ENCODE measurements at regions not wholly inside any gene's neighbourhood (a gene's known extent, or its start where the extent isn't known, plus 50 kb on each side); places are given as distances from the start of the nearest gene placed in this dataset.
"Not testable (repeated sequence)": the region's sequence is repeated elsewhere in the genome, so short reads cannot be mapped to it uniquely, and the experiment has no call there.

GRCh38 chrY:18599606-18600005 is 53.1 kb downstream of the HSFY1 start:
- not testable (repeated sequence) for DNase-seq

GRCh38 chrY:18601287-18601686 is 54.8 kb downstream of the HSFY1 start:
- DNase-seq = not testable (repeated sequence)

DNA sequence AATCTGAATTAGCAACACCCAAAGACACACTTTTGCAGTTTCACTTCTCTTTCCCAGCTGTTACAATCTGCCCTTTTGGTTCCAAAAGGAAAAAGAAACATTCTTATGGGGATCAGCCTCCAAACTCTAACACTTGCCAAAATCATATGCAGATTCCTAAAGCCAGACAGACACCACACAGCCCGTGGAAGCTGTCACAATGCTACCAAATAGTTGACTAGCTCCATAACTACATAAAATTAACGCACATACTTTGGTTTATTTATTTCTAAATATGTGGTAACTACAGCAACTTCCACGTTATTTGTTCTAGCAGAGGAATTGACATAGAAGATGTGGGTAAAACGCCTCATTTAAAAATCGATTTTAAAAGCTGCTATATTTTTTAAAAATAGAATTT is 59.7 kb downstream of the HSFY1 start:
- not testable (repeated sequence) for DNase-seq

DNA sequence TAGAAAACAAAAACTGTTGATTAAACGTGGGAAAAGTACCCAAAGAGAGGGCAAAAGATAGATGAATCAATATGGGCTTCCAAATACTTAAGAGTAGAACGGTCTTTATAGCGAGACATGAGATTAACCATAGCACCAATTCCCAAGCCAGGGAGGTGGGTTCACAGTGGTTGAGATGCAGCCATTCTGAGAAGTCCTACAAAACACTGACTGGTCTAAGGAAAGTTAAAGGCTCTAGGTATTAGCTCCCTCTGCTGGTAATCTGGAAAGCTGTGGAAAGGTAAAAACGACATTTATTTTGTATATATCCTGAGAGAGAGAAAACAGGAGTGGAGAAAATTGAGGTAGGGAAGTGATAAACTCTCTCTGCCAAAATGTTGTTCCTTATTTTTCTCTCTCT is 61.7 kb downstream of the HSFY1 start:
- not testable (repeated sequence) for DNase-seq

DNA sequence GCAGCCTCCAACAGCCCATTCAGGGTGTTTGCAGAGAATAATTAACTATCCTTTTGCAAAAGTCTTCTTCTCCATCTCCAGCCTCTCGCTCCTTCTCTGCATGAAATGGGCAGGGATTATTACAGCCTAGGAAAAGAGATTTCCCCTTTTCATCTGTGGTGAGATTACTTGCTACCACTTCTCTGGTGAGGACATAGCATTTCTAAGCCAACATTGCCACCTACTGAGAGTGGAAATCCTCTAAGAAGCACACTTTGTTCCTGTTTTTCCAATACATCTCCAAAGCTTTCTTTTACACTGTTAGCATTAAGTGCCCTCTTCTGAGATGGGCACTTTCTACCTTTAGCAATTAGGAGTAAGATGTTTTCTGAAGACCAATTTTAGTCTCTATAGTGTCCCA is 69.3 kb downstream of the HSFY1 start:
- not testable (repeated sequence) for DNase-seq

GRCh38 chrY:18629805-18630516 is 83.4 kb downstream of the HSFY1 start:
- DNase-seq = not testable (repeated sequence)

DNA sequence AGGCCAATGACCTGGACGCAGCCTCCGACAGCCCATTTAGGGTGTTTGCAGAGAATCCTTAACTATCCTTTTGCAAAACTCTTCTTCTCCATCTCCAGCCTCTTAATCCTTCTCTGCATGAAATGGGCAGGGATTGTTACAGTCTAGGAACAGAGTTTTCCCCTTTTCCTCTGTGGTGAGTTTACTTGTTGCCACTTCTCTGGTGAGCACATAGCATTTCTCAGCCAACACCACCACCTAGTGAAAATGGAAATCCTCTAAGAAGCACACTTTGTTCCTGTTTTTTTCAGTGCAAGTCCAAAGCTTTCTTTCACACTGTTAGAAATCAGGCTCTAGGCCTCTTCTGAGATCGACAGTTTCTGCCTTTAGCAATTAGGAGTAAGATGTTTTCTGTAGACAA is 84.1 kb downstream of the HSFY1 start:
- DNase-seq = not testable (repeated sequence)

DNA sequence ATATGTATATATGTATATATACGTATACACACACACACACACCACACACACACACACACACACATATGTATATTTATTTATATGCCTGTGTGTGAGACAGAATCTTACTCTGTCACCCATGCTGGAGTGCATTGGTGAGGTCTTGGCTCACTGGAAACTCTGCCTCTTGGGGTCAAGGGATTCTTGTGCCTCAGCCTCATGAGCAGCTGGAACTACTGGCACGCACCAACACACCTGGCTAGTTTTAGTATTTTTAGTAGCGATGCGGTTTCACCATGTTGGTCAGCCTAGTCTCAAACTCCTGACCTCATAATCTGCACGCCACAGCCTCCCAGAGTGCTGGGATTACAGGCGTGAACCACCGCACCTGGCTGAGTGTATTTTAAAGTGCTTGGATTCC is 85.1 kb downstream of the HSFY1 start:
- not testable (repeated sequence) for DNase-seq

- no peak for DNase-seq
These were observed 104.2 kb downstream of the HSFY1 start for GRCh38 chrY:18650746-18651145.

DNA sequence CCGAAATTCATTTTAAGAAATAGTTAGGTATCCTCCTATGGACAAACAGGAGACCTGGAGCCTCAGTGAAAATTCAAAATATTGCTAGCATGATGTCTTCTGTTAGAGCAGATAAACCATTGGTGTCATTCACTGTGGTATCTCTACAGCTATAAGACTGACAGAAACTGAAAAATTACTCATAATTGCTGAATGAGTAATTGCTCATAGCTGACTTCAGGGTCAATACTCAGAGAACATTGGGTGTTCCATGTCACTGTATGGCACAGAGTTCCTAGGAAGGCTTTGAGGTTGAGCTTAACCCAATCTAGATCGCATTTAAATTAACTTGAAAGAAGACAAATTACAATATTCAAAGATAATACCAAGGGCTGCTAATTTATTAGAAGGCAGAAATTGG is 109.0 kb downstream of the HSFY2 start:
- peak in 1 of 5 experiments; percentile 87 for DNase-seq

- DNase-seq = peak in 1 of 5 experiments; percentile 40
These were observed 103.7 kb downstream of the HSFY2 start for GRCh38 chrY:18669790-18670189.

DNA sequence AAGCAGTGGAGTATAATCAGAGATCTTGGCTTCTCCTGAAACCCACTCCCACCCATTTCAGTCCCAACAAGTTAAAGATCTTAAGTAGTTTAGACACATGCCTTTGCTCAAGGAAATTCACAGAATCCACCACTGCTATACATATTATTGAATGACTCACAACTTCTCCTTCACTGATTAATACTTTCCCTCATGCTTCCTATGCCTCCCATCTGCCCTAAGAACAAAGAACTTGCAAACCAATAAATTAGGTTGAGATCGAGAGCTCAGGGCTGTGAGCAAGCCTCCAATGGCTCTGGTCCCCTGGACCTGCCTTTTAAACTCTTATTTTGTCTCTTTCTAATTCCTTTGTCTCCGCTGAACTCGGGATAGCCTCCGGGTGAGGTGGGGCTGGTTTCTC is 101.6 kb downstream of the HSFY2 start:
- DNase-seq = no peak

DNA sequence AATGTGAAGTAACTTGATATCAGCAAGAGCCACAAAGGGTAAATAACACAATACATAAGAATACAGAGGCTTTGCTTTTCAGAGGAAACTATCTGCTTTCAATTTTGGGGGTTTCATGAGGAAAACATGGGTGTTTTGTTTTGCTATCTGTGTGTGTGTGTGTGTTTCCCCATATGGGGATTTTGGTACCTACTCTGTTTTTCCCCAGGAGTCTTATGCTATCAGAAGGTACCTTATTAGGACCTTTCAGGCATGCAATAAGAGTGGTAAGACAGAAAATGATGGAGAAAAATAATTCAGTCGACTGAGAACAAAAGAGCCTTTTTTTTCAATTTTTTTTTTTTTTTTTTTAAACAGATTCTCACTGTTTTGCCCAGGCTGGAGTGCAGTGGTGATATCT is 87.5 kb downstream of the HSFY2 start:
- not testable (repeated sequence) for DNase-seq

DNA sequence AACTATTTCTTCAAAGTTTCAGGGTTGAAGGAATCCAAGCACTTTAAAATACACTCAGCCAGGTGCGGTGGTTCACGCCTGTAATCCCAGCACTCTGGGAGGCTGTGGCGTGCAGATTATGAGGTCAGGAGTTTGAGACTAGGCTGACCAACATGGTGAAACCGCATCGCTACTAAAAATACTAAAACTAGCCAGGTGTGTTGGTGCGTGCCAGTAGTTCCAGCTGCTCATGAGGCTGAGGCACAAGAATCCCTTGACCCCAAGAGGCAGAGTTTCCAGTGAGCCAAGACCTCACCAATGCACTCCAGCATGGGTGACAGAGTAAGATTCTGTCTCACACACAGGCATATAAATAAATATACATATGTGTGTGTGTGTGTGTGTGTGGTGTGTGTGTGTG is 85.2 kb downstream of the HSFY2 start:
- DNase-seq = not testable (repeated sequence)

DNA sequence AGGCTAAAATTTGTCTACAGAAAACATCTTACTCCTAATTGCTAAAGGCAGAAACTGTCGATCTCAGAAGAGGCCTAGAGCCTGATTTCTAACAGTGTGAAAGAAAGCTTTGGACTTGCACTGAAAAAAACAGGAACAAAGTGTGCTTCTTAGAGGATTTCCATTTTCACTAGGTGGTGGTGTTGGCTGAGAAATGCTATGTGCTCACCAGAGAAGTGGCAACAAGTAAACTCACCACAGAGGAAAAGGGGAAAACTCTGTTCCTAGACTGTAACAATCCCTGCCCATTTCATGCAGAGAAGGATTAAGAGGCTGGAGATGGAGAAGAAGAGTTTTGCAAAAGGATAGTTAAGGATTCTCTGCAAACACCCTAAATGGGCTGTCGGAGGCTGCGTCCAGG is 84.1 kb downstream of the HSFY2 start:
- not testable (repeated sequence) for DNase-seq

DNA sequence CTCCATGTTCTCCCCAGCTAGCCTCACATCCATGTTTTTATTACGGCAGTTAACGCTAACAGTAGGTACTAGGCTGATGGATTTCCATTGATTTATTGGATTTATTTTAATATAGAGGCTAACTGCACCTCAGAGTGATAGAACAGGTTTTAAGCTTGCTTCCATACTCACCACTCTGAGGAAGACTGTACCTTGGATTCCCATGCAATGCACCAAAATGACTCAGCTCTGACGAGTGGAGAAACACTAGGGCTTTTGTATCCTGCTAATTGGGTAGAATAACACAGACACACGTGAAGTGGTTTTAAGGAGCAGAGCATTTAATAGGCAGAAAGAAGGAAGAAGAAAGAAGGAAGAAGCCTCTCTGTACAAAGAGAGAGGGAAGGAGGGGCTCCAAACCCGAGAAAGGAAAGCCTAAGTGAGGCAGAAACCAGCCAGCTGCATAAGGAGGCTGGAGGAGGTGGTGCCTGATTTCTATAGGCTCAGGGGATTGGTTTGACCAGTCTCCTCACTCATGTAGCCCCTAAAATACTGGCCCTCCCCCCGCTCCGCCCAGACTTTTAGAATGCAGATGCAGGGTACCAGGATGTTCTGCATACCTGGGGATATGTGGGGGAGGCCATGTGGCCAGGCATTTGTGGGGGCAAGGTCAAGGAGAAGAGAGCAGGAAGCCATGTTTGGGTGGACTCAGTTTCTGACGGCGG is 83.5 kb downstream of the HSFY2 start:
- not testable (repeated sequence) for DNase-seq

DNA sequence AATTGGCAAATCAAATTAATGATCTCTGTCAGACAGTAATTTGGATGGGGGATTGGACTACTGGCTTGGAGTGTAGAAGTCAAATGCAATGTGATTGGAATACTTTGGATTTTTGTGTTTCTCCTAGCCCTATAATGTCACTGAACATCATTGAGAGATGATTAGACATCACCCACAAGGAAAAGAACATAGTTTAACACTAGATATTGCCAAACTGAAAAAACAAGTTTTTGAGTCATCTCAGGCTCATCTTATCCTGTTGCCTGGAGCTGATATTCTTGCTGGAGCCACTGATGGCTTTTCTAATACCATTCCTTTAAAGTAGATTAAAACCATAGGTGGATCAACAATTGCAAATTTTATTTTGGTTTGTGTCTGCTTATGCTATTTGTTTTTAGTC is 76.7 kb downstream of the HSFY2 start:
- not testable (repeated sequence) for DNase-seq

DNA sequence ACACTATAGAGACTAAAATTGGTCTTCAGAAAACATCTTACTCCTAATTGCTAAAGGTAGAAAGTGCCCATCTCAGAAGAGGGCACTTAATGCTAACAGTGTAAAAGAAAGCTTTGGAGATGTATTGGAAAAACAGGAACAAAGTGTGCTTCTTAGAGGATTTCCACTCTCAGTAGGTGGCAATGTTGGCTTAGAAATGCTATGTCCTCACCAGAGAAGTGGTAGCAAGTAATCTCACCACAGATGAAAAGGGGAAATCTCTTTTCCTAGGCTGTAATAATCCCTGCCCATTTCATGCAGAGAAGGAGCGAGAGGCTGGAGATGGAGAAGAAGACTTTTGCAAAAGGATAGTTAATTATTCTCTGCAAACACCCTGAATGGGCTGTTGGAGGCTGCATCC is 69.3 kb downstream of the HSFY2 start:
- not testable (repeated sequence) for DNase-seq

GRCh38 chrY:18711785-18712184 is 61.8 kb downstream of the HSFY2 start:
- DNase-seq = not testable (repeated sequence)

GRCh38 chrY:18713760-18714159 is 59.8 kb downstream of the HSFY2 start:
- not testable (repeated sequence) for DNase-seq

- not testable (repeated sequence) for DNase-seq
These were observed 54.8 kb downstream of the HSFY2 start for GRCh38 chrY:18718714-18719113.

DNA sequence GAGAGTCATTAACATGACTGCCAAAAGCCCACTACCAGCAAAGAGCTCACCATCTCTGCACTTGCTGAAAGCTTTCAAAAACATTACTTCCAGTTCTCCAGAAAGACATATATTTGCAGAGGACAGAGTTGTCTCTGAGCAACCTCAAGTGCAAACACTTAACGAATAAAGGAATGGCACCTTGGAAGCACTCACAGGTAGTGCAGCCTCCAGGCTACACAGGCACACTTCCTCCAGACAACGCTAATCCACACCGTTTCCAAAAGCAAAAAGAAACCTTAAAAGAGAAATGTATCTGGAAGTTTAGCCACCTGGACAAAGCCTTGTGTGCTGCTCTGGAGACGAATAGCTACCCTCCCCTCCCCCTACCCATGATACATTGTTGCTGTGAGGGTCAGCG is 53.1 kb downstream of the HSFY2 start:
- not testable (repeated sequence) for DNase-seq
